K562 (cell line): ENCODE measurements at regions not wholly inside any gene's neighbourhood (a gene's known extent, or its start where the extent isn't known, plus 50 kb on each side); places are given as distances from the start of the nearest gene placed in this dataset.

Experiments
- ATAC-seq: fragments of 200-7000 bp; cut with Tn5 transposase; 3 replicates; pipeline ENCODE4 v1.9.1; 2020; ENCODE audit warnings: moderate library complexity
- BruUV-seq: library from RNA; stranded (reverse); fragments of 400-500 nt; replicated peaks from 2 replicates; lab custom pipeline; 2021; lab: Mats Ljungman, UMichigan
- CTCF ChIA-PET: fragments of 300-600 bp; formaldehyde crosslinking; extraction: SDS; loops from one replicate; lab custom pipeline; 2021; ENCODE audit warnings: low intra/inter-chr PET ratio; lab: Yijun Ruan, JAX
- POLR2A ChIA-PET: fragments of 300-600, 350-650 bp; sonication (Branson Sonifier 250); formaldehyde crosslinking; extraction: SDS; loops from one replicate; lab custom pipeline; 2021; ENCODE audit warnings: antibody characterized with exemption, inconsistent platforms; lab: Yijun Ruan, JAX
- DNase-seq, 4 experiments: peaks; one replicate each; pipeline versions ENCODE4 v3.0.0 to v3.0.0-alpha.2; 2011 to 2018; ENCODE audit warnings: low spot score in 3 of 4, mixed read lengths in 3 of 4; ENCODE audit errors: extremely low read depth in 1 of 4
- FAIRE-seq: peaks from 2 replicates; lab custom pipeline; 2011; peaks lifted over from hg19 to GRCh38; lab: Jason Lieb, UNC
- H2AFZ ChIP-seq: 2 replicates; pipeline ENCODE4 v1.6.0; 2011; ENCODE audit warnings: low read depth, low read length, control low read depth, inconsistent platforms
- H3K27ac ChIP-seq: fragments of 200-600 bp; 3 replicates; pipeline ENCODE4 v1.8.0; 2011; ENCODE audit warnings: low read depth, mild to moderate bottlenecking, control low read depth, inconsistent platforms, low read length, moderate library complexity, mixed read lengths; ENCODE audit errors: extremely low read depth
- H3K27me3 ChIP-seq, 2 experiments: fragments of 300-600 bp in 1 of 2; 2 replicates in 1 of 2; 3 replicates in 1 of 2; pipeline versions ENCODE4 v1.6.0 to v1.8.0; 2011; ENCODE audit warnings: inconsistent platforms in 2 of 2, low read length in 2 of 2, mild to moderate bottlenecking in 1 of 2, mixed read lengths in 1 of 2, moderate library complexity in 1 of 2; ENCODE audit not compliant: control insufficient read depth in 2 of 2, insufficient read depth in 2 of 2
- H3K36me3 ChIP-seq: fragments of 300-600 bp; 3 replicates; pipeline ENCODE4 v1.8.0; 2011; ENCODE audit warnings: mild to moderate bottlenecking, low read length, inconsistent platforms; ENCODE audit not compliant: control insufficient read depth, insufficient read depth
- H3K4me1 ChIP-seq, 2 experiments: fragments of 200-600 bp in 1 of 2; replicated peaks in 1 of 2; 2 replicates in 1 of 2; 3 replicates in 1 of 2; pipeline versions ENCODE4 v1.5.1 to v1.8.0; 2011; ENCODE audit warnings: inconsistent platforms in 2 of 2, low read length in 2 of 2, mild to moderate bottlenecking in 1 of 2, mixed read lengths in 1 of 2, moderate library complexity in 1 of 2; ENCODE audit not compliant: control insufficient read depth in 2 of 2, insufficient read depth in 2 of 2
- H3K4me2 ChIP-seq: 2 replicates; pipeline ENCODE4 v1.6.1; 2011; ENCODE audit warnings: low read length, control low read depth, inconsistent platforms, mixed read lengths; ENCODE audit not compliant: insufficient read depth
- H3K4me3 ChIP-seq: fragments of 200-600 bp; sonication (generic), shearing (Covaris generic); 2 replicates; pipeline ENCODE4 v1.5.1; 2016; ENCODE audit warnings: control low read depth, inconsistent platforms
- H3K79me2 ChIP-seq: fragments of 200-600 bp; 3 replicates; pipeline ENCODE4 v1.8.0; 2011; ENCODE audit warnings: low read length, inconsistent platforms; ENCODE audit not compliant: control insufficient read depth, insufficient read depth
- H3K9ac ChIP-seq, 2 experiments: 2 replicates each; pipeline versions ENCODE4 v1.6.0 to v1.6.1; 2011; ENCODE audit warnings: low read depth in 2 of 2, low read length in 2 of 2, control low read depth in 1 of 2, inconsistent platforms in 1 of 2, mild to moderate bottlenecking in 1 of 2, mixed read lengths in 1 of 2; ENCODE audit not compliant: insufficient read depth in 1 of 2
- H3K9me1 ChIP-seq: one replicate; pipeline ENCODE4 v1.6.0; 2011; ENCODE audit warnings: inconsistent platforms, mild to moderate bottlenecking, low read length, moderate library complexity; ENCODE audit not compliant: control insufficient read depth, insufficient read depth
- H3K9me3 ChIP-seq: replicated peaks from 2 replicates; pipeline ENCODE4 v1.5.1; 2011; ENCODE audit warnings: low read depth, low read length, inconsistent platforms; ENCODE audit not compliant: control insufficient read depth, insufficient read depth
- H4K20me1 ChIP-seq: replicated peaks from 2 replicates; pipeline ENCODE4 v1.6.1; 2011; ENCODE audit warnings: low read length, inconsistent platforms, mixed read lengths; ENCODE audit not compliant: control insufficient read depth, insufficient read depth
- CBX5 ChIP-seq: IDR thresholded peaks from 2 replicates; pipeline ENCODE4 v1.6.1; 2014; ENCODE audit warnings: low read depth, borderline replicate concordance
- CHD2 ChIP-seq: IDR thresholded peaks from 2 replicates; pipeline ENCODE4 v1.6.1; 2011; ENCODE audit warnings: low read depth, low read length
- CREBBP ChIP-seq: IDR thresholded peaks from one replicate; pipeline ENCODE4 v1.6.1; 2012; ENCODE audit warnings: low read depth, mild to moderate bottlenecking, control low read depth, inconsistent platforms, low read length
- FOSL1 ChIP-seq: fragments of 200-800 bp; sonication (Bioruptor generic); conservative IDR thresholded peaks from 2 replicates; pipeline ENCODE4 v1.6.1; 2016; ENCODE audit warnings: missing genetic modification characterization, missing compliant biosample characterization
- ID3 ChIP-seq, 2 experiments: fragments of 250-450 bp in 1 of 2; fragments of 450-650 bp in 1 of 2; sonication (Bioruptor Pico) in 1 of 2; IDR thresholded peaks; 2 replicates each; pipeline versions ENCODE4 v1.6.1 to v1.8.0; 2016 to 2021; ENCODE audit warnings: mild to moderate bottlenecking in 2 of 2, moderate library complexity in 2 of 2, missing compliant biosample characterization in 1 of 2, missing genetic modification characterization in 1 of 2
- KHSRP ChIP-seq: fragments of 450-650 bp; IDR thresholded peaks from 2 replicates; pipeline ENCODE4 v1.6.1; 2017
- NFIX ChIP-seq: fragments of 250-450 bp; sonication (Bioruptor Pico); IDR thresholded peaks from 2 replicates; pipeline ENCODE4 v1.4.0; 2020; ENCODE audit warnings: low read depth, mild to moderate bottlenecking, moderate library complexity
- OTX1 ChIP-seq: fragments of 450-650 bp; formaldehyde crosslinking; IDR thresholded peaks from 2 replicates; pipeline ENCODE4 v1.4.0; 2022; ENCODE audit warnings: mild to moderate bottlenecking
- POLR2AphosphoS2 ChIP-seq: IDR thresholded peaks from 2 replicates; pipeline ENCODE4 v1.6.1; 2012; ENCODE audit warnings: low read length, improper control_type of control experiment
- PPARD ChIP-seq: fragments of 250-450 bp; sonication (Bioruptor Pico); IDR thresholded peaks from 2 replicates; pipeline ENCODE4 v1.8.0; 2022; ENCODE audit warnings: inconsistent platforms, mild to moderate bottlenecking, moderate library complexity
- SAFB2 ChIP-seq: fragments of 200-400 bp; formaldehyde crosslinking; IDR thresholded peaks from 2 replicates; pipeline ENCODE4 v1.6.1; 2018; ENCODE audit warnings: borderline replicate concordance, low read length, low read depth, moderate library complexity; ENCODE audit not compliant: severe bottlenecking
- SMARCE1 ChIP-seq: fragments of 450-650 bp; IDR thresholded peaks from 2 replicates; pipeline ENCODE4 v1.7.1; 2016; ENCODE audit warnings: mild to moderate bottlenecking
- TAL1 ChIP-seq: fragments of 450-650 bp; IDR thresholded peaks from 2 replicates; pipeline ENCODE4 v1.6.1; 2016; ENCODE audit warnings: mild to moderate bottlenecking
- ZNF124 ChIP-seq: sonication (generic); formaldehyde crosslinking; IDR thresholded peaks from 2 replicates; pipeline ENCODE4 v1.8.1; 2022; ENCODE audit warnings: missing genetic modification reagents
- ZNF551 ChIP-seq: fragments of 250-450 bp; sonication (Bioruptor Pico); IDR thresholded peaks from 2 replicates; pipeline ENCODE4 v1.5.0; 2021; ENCODE audit warnings: mild to moderate bottlenecking, moderate library complexity
- ZNF75A ChIP-seq: fragments of 450-650 bp; formaldehyde crosslinking; IDR thresholded peaks from 2 replicates; pipeline ENCODE4 v1.4.0; 2020; ENCODE audit warnings: mild to moderate bottlenecking
- WGBS: fragments of 100-300 bp; shearing (Covaris generic); methylation state at CpG from one replicate; pipeline ENCODE4 v1.1.6; 2016; ENCODE audit warnings: low coverage, mixed read lengths; ENCODE audit not compliant: insufficient coverage; ENCODE audit errors: missing lambda C conversion rate; 5-methylcytosine and 5-hydroxymethylcytosine counted together
- in situ Hi-C: fragments of 300-500 bp; cut with MboI; formaldehyde crosslinking; loops from 4 replicates; pipeline ENCODE4 v1.15.0; 2018; ENCODE audit warnings: inconsistent platforms, mixed read lengths
- intact Hi-C: fragments of 100-400 bp; cut with micrococcal nuclease; formaldehyde crosslinking; loops from 2 replicates; pipeline ENCODE4 v1.14.2; 2022
- TF ChIP-seq, protein P1 (sequence below): fragments of 250-450 bp; sonication (Bioruptor Pico); IDR thresholded peaks from 2 replicates; pipeline ENCODE4 v1.8.0; 2022; ENCODE audit warnings: moderate library complexity, mild to moderate bottlenecking, inconsistent platforms
- TF ChIP-seq, protein P2 (sequence below): fragments of 450-650 bp; formaldehyde crosslinking; IDR thresholded peaks from 2 replicates; pipeline ENCODE4 v1.4.0; 2020; ENCODE audit warnings: mild to moderate bottlenecking, mixed read lengths

GRCh38 chr18:68409576-68409975 is 305.3 kb downstream of the TMX3 start (continued):
- TF ChIP-seq, protein P1, sequence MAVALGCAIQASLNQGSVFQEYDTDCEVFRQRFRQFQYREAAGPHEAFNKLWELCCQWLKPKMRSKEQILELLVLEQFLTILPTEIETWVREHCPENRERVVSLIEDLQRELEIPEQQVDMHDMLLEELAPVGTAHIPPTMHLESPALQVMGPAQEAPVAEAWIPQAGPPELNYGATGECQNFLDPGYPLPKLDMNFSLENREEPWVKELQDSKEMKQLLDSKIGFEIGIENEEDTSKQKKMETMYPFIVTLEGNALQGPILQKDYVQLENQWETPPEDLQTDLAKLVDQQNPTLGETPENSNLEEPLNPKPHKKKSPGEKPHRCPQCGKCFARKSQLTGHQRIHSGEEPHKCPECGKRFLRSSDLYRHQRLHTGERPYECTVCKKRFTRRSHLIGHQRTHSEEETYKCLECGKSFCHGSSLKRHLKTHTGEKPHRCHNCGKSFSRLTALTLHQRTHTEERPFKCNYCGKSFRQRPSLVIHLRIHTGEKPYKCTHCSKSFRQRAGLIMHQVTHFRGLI (CRISPR knock-in tag) = no peak
- TF ChIP-seq CHD2 (no peak), CREBBP (no peak), SAFB2 (no peak)
- TF ChIP-seq, all 486 proteins: peak for 0

- H3K79me2 ChIP-seq = no peaks in the 10 kb centered on the region
- WGBS = 0% methylated on average over 4 of the region's 4 CpGs
- no peaks in the 10 kb centered on the region for H3K27me3 ChIP-seq
- no peaks in the 10 kb centered on the region for H3K9me3 ChIP-seq
- no peak for ATAC-seq
- H2AFZ ChIP-seq = no peak overlapping the region
- no TSS peak for BruUV-seq
- H3K4me3 ChIP-seq = no peak overlapping the region
- DNase-seq = no peak
- no peaks in the 10 kb centered on the region for H3K36me3 ChIP-seq
- H3K9me1 ChIP-seq = no peaks in the 10 kb centered on the region
- FAIRE-seq = no peak
- no peak overlapping the region for H3K9ac ChIP-seq
- CTCF ChIA-PET = no interaction called here
- H3K4me1 ChIP-seq = no peaks in the 10 kb centered on the region
- in situ Hi-C loops (no loop called here), intact Hi-C loops (no loop called here)
- POLR2A ChIA-PET = no interaction called here
- no peaks in the 10 kb centered on the region for H4K20me1 ChIP-seq
- H3K27ac ChIP-seq = no peak overlapping the region
- H3K4me2 ChIP-seq = no peak overlapping the region
- TF ChIP-seq ZNF124 (CRISPR knock-in tag) (no peak), POLR2AphosphoS2 (no peak), KHSRP (no peak), ZNF551 (no peak), ID3 (CRISPR knock-in tag; IDR thresholded peaks at IDR 0.05) (no peak), ID3 (tag; IDR thresholded peaks at IDR 0.05) (no peak), CBX5 (no peak), PPARD (no peak), ZNF75A (CRISPR knock-in tag) (no peak), FOSL1 (tag) (no peak), SMARCE1 (no peak), OTX1 (CRISPR knock-in tag) (no peak), NFIX (CRISPR knock-in tag) (no peak), TAL1 (no peak)
- TF ChIP-seq, protein P2, sequence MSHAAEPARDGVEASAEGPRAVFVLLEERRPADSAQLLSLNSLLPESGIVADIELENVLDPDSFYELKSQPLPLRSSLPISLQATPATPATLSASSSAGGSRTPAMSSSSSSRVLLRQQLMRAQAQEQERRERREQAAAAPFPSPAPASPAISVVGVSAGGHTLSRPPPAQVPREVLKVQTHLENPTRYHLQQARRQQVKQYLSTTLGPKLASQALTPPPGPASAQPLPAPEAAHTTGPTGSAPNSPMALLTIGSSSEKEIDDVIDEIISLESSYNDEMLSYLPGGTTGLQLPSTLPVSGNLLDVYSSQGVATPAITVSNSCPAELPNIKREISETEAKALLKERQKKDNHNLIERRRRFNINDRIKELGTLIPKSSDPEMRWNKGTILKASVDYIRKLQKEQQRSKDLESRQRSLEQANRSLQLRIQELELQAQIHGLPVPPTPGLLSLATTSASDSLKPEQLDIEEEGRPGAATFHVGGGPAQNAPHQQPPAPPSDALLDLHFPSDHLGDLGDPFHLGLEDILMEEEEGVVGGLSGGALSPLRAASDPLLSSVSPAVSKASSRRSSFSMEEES (CRISPR knock-in tag) = no peak
- TF ChIP-seq, protein P1 (CRISPR knock-in tag) = no peak
Measured at GRCh38 chr18:68406761-68407160, 308.1 kb downstream of the TMX3 start.
